GM13976 (cell line): ENCODE measurements at regions not wholly inside any gene's neighbourhood (a gene's known extent, or its start where the extent isn't known, plus 50 kb on each side); places are given as distances from the start of the nearest gene placed in this dataset.

Source experiments
- DNase-seq: peaks from one replicate; pipeline ENCODE4 v3.0.0; 2012; ENCODE audit warnings: low spot score
- CTCF ChIP-seq: IDR thresholded peaks from 2 replicates; pipeline ENCODE4 v1.5.1; 2012; ENCODE audit warnings: borderline replicate concordance, mild to moderate bottlenecking; ENCODE audit not compliant: insufficient read depth; ENCODE audit errors: extremely low read depth, missing control alignments, control extremely low read depth
- in situ Hi-C: fragments of 300-500 bp; cut with MboI; formaldehyde crosslinking; loops from one replicate; pipeline ENCODE4 v1.12.0; 2022; ENCODE audit warnings: low sequenced_read_pairs, mixed read lengths, inconsistent platforms; ENCODE audit not compliant: unreplicated experiment

GRCh38 chr2:152825834-152826233 lies 107.4 kb downstream of the ARL6IP6 start:
- DNase-seq = no peak
- TF ChIP-seq CTCF = no peak
- in situ Hi-C loops = no loop called here

GRCh38 chr2:152823905-152824304 lies 105.5 kb downstream of the ARL6IP6 start:
- in situ Hi-C loops = no loop called here
- no peak for TF ChIP-seq CTCF
- DNase-seq = no peak

- TF ChIP-seq CTCF = no peak
- in situ Hi-C loops = no loop called here
- DNase-seq = no peak
Observed at GRCh38 chr2:152822676-152823075, 104.3 kb downstream of the ARL6IP6 start.

- DNase-seq = no peak
- no peak for TF ChIP-seq CTCF
- in situ Hi-C loops = no loop called here
Observed at GRCh38 chr2:152820048-152820447, 101.6 kb downstream of the ARL6IP6 start.

- DNase-seq = no peak
- TF ChIP-seq CTCF = no peak
- in situ Hi-C loops = no loop called here
Observed at GRCh38 chr2:152815634-152816257, 97.3 kb downstream of the ARL6IP6 start.

GRCh38 chr2:152814475-152815030 lies 96.1 kb downstream of the ARL6IP6 start:
- DNase-seq = no peak
- TF ChIP-seq CTCF = no peak
- in situ Hi-C loops = no loop called here
